ENCODE measurements at regions not wholly inside any gene's neighbourhood (a gene's known extent, or its start where the extent isn't known, plus 50 kb on each side); places are given as distances from the start of the nearest gene placed in this dataset.

GRCh38 chr9:13915591-13916301 lies 398.2 kb downstream of the NFIB start:
- TF ChIP-seq CTCF (IDR thresholded peaks at IDR 0.05), result no peak
- no peak for TF ChIP-seq TCF7L2 (IDR thresholded peaks at IDR 0.05; ENCODE audit: low read depth, low read length)
